WTC11 (cell line): ENCODE measurements at regions not wholly inside any gene's neighbourhood (a gene's known extent, or its start where the extent isn't known, plus 50 kb on each side); places are given as distances from the start of the nearest gene placed in this dataset.

Experiments
- ATAC-seq: fragments of 200-7000 bp; cut with Tn5 transposase; 2 replicates; pipeline ENCODE4 v1.10.0; 2021; ENCODE audit warnings: mild to moderate bottlenecking, moderate library complexity
- CTCF ChIA-PET: fragments of 300-600 bp; sonication (Branson Sonifier 250); formaldehyde crosslinking; loops from one replicate; lab custom pipeline; 2021; ENCODE audit warnings: antibody characterized with exemption; lab: Charles Lee
- POLR2A ChIA-PET: fragments of 350-600 bp; sonication (Branson Sonifier 250); formaldehyde crosslinking; loops from one replicate; lab custom pipeline; 2021; ENCODE audit warnings: antibody characterized with exemption; lab: Charles Lee
- DNase-seq: peaks from one replicate; pipeline ENCODE4 v3.0.0; 2021; ENCODE audit warnings: low spot score
- H3K27ac Mint-ChIP-seq: 2 replicates; pipeline ENCODE4 v1.8.0; 2021; ENCODE audit warnings: mixed read lengths
- H3K27me3 Mint-ChIP-seq: 2 replicates; pipeline ENCODE4 v1.8.0; 2021; ENCODE audit warnings: low read depth, mild to moderate bottlenecking, moderate library complexity, mixed read lengths
- H3K36me3 Mint-ChIP-seq: 2 replicates; pipeline ENCODE4 v1.8.0; 2021; ENCODE audit warnings: mixed read lengths
- H3K4me1 Mint-ChIP-seq: 2 replicates; pipeline ENCODE4 v1.8.0; 2022; ENCODE audit warnings: mixed read lengths
- H3K4me3 Mint-ChIP-seq: 2 replicates; pipeline ENCODE4 v1.8.0; 2021; ENCODE audit warnings: mild to moderate bottlenecking, moderate library complexity, mixed read lengths
- H3K9me3 Mint-ChIP-seq: 2 replicates; pipeline ENCODE4 v1.8.0; 2021; ENCODE audit warnings: mixed read lengths
- ATF6 ChIP-seq: sonication (generic); formaldehyde crosslinking; IDR thresholded peaks from 2 replicates; pipeline ENCODE4 v1.8.1; 2023; ENCODE audit warnings: mild to moderate bottlenecking, missing genetic modification reagents
- CDX4 ChIP-seq: fragments of 250-450 bp; sonication (Bioruptor Pico); IDR thresholded peaks from 2 replicates; pipeline ENCODE4 v1.9.0; 2021; ENCODE audit warnings: moderate library complexity, mild to moderate bottlenecking, inconsistent platforms, borderline replicate concordance
- CREB1 ChIP-seq: sonication (generic); formaldehyde crosslinking; IDR thresholded peaks from 2 replicates; pipeline ENCODE4 v1.8.0; 2023; ENCODE audit warnings: mild to moderate bottlenecking, missing genetic modification reagents
- CTCF ChIP-seq: fragments of 200-600 bp; IDR thresholded peaks from 2 replicates; pipeline ENCODE4 v1.8.0; 2022; ENCODE audit warnings: antibody characterized with exemption
- ELF4 ChIP-seq: sonication (generic); formaldehyde crosslinking; IDR thresholded peaks from 2 replicates; pipeline ENCODE4 v1.8.1; 2022; ENCODE audit warnings: low read depth, mild to moderate bottlenecking, moderate library complexity, missing genetic modification reagents
- GRHL2 ChIP-seq: fragments of 250-450 bp; sonication (Bioruptor Pico); IDR thresholded peaks from 2 replicates; pipeline ENCODE4 v1.8.0; 2022; ENCODE audit warnings: mild to moderate bottlenecking, moderate library complexity; ENCODE audit not compliant: insufficient replicate concordance, severe bottlenecking
- HMGA2 ChIP-seq: fragments of 250-450 bp; sonication (Bioruptor Pico); IDR thresholded peaks from 2 replicates; pipeline ENCODE4 v1.4.0; 2021; ENCODE audit warnings: mild to moderate bottlenecking, moderate library complexity
- IRF2 ChIP-seq: sonication (generic); formaldehyde crosslinking; IDR thresholded peaks from 2 replicates; pipeline ENCODE4 v1.8.0; 2022; ENCODE audit warnings: low read depth, missing genetic modification reagents, borderline replicate concordance
- MYBL2 ChIP-seq: sonication (generic); formaldehyde crosslinking; IDR thresholded peaks from 2 replicates; pipeline ENCODE4 v1.8.1; 2023; ENCODE audit warnings: mild to moderate bottlenecking, moderate library complexity, missing genetic modification reagents
- NFYB ChIP-seq: sonication (generic); formaldehyde crosslinking; conservative IDR thresholded peaks from 2 replicates; pipeline ENCODE4 v1.8.0; 2022; ENCODE audit warnings: low read depth, missing genetic modification reagents
- NR1H2 ChIP-seq: sonication (generic); formaldehyde crosslinking; IDR thresholded peaks from 2 replicates; pipeline ENCODE4 v1.9.0; 2021; ENCODE audit warnings: mild to moderate bottlenecking, moderate library complexity, missing genetic modification reagents
- OVOL2 ChIP-seq: fragments of 250-450 bp; sonication (Bioruptor Pico); IDR thresholded peaks from 2 replicates; pipeline ENCODE4 v1.9.0; 2021; ENCODE audit warnings: mild to moderate bottlenecking, borderline replicate concordance
- RELA ChIP-seq: sonication (generic); formaldehyde crosslinking; IDR thresholded peaks from 2 replicates; pipeline ENCODE4 v1.8.1; 2022; ENCODE audit warnings: missing genetic modification reagents, mild to moderate bottlenecking, borderline replicate concordance
- SMAD4 ChIP-seq: sonication (generic); formaldehyde crosslinking; IDR thresholded peaks from 2 replicates; pipeline ENCODE4 v1.8.0; 2022; ENCODE audit warnings: mild to moderate bottlenecking, missing genetic modification reagents
- TEAD1 ChIP-seq: sonication (generic); formaldehyde crosslinking; IDR thresholded peaks from 2 replicates; pipeline ENCODE4 v1.8.0; 2022; ENCODE audit warnings: mild to moderate bottlenecking, missing genetic modification reagents
- TEAD4 ChIP-seq: sonication (generic); formaldehyde crosslinking; IDR thresholded peaks from 2 replicates; pipeline ENCODE4 v1.8.0; 2022; ENCODE audit warnings: mild to moderate bottlenecking, missing genetic modification reagents
- ZNF219 ChIP-seq: sonication (generic); formaldehyde crosslinking; IDR thresholded peaks from 2 replicates; pipeline ENCODE4 v1.8.0; 2023; ENCODE audit warnings: missing genetic modification reagents, mild to moderate bottlenecking, borderline replicate concordance
- ZNF416 ChIP-seq: fragments of 250-450 bp; sonication (Bioruptor Pico); IDR thresholded peaks from 2 replicates; pipeline ENCODE4 v1.9.0; 2021; ENCODE audit warnings: mild to moderate bottlenecking, inconsistent platforms
- ZNF423 ChIP-seq: fragments of 250-450 bp; sonication (Bioruptor Pico); IDR thresholded peaks from 2 replicates; pipeline ENCODE4 v2.1.2; 2022; ENCODE audit warnings: mild to moderate bottlenecking, moderate library complexity
- ZNF512 ChIP-seq: sonication (generic); formaldehyde crosslinking; IDR thresholded peaks from 2 replicates; pipeline ENCODE4 v1.8.1; 2022; ENCODE audit warnings: missing genetic modification reagents, borderline replicate concordance
- ZNF532 ChIP-seq: fragments of 250-450 bp; sonication (Bioruptor Pico); IDR thresholded peaks from 2 replicates; pipeline ENCODE4 v1.9.0; 2021; ENCODE audit warnings: mild to moderate bottlenecking, borderline replicate concordance

GRCh38 chr1:228939001-228939691 is 203.9 kb downstream of the RHOU start:
- CTCF ChIA-PET, result no interaction called here
- H3K27ac Mint-ChIP-seq, result no peak overlapping the region
- ATAC-seq, result no peak
- peak; percentile 84 for TF ChIP-seq ZNF423
- no peak for TF ChIP-seq ZNF512 (CRISPR knock-in tag)
- no peak for TF ChIP-seq ELF4
- H3K4me3 Mint-ChIP-seq, result no peak overlapping the region
- no peak for DNase-seq
- H3K4me1 Mint-ChIP-seq, result peaks cover 50% of the 10 kb centered on the region
- H3K27me3 Mint-ChIP-seq, result no peaks in the 10 kb centered on the region
- POLR2A ChIA-PET, result no interaction called here
- no peaks in the 10 kb centered on the region for H3K36me3 Mint-ChIP-seq
- H3K9me3 Mint-ChIP-seq, result no peaks in the 10 kb centered on the region

- ChIA-PET POLR2A (no interaction called here), CTCF (no interaction called here)
- no peak for TF ChIP-seq ZNF512 (CRISPR knock-in tag)
- no peak for TF ChIP-seq NFYB (CRISPR knock-in tag)
- TF ChIP-seq ZNF532 (CRISPR knock-in tag), result no peak
- no peak for TF ChIP-seq GRHL2 (CRISPR knock-in tag)
- TF ChIP-seq TEAD4 (CRISPR knock-in tag), result no peak
- TF ChIP-seq CTCF, result no peak
- no peak for TF ChIP-seq CREB1
- TF ChIP-seq SMAD4 (CRISPR knock-in tag), result no peak
- TF ChIP-seq RELA (CRISPR knock-in tag), result no peak
- TF ChIP-seq IRF2 (CRISPR knock-in tag), result no peak
- TF ChIP-seq ZNF219 (CRISPR knock-in tag), result no peak
- TF ChIP-seq CDX4 (CRISPR knock-in tag), result no peak
- TF ChIP-seq HMGA2, result no peak
- no peak for TF ChIP-seq OVOL2 (CRISPR knock-in tag)
- TF ChIP-seq MYBL2 (CRISPR knock-in tag), result no peak
- TF ChIP-seq TEAD1, result no peak
- no peak for TF ChIP-seq ZNF416 (CRISPR knock-in tag)
- TF ChIP-seq NR1H2 (CRISPR knock-in tag), result no peak
- no peak for TF ChIP-seq ATF6 (CRISPR knock-in tag)
- no peaks in the 10 kb centered on the region for H3K9me3 Mint-ChIP-seq
- no peak overlapping the region for H3K27ac Mint-ChIP-seq
- no peaks in the 10 kb centered on the region for H3K36me3 Mint-ChIP-seq
- H3K4me1 Mint-ChIP-seq, result peaks cover 50% of the 10 kb centered on the region
- H3K27me3 Mint-ChIP-seq, result no peaks in the 10 kb centered on the region
- ATAC-seq (no peak), DNase-seq (no peak)
- H3K4me3 Mint-ChIP-seq, result no peak overlapping the region
Measured at GRCh38 chr1:228939881-228940392, 204.7 kb downstream of the RHOU start.
